ENCODE measurements at regions not wholly inside any gene's neighbourhood (a gene's known extent, or its start where the extent isn't known, plus 50 kb on each side); places are given as distances from the start of the nearest gene placed in this dataset.
A peak's percentile ranks its signal among the peaks of the same experiment; 100 is the strongest.

- peak; percentile 52 for ATAC-seq
- TF ChIP-seq ISL1 (CRISPR knock-in tag; IDR thresholded peaks at IDR 0.05) = no peak
- no peak for TF ChIP-seq OSR1 (CRISPR knock-in tag; IDR thresholded peaks at IDR 0.05)
- TF ChIP-seq ZNF8 (CRISPR knock-in tag; IDR thresholded peaks at IDR 0.05) = no peak
- TF ChIP-seq RARB (CRISPR knock-in tag; IDR thresholded peaks at IDR 0.05) = no peak
- TF ChIP-seq CREB5 (CRISPR knock-in tag; IDR thresholded peaks at IDR 0.05; ENCODE audit: low read depth) = no peak
- TF ChIP-seq ARNTL (CRISPR knock-in tag; IDR thresholded peaks at IDR 0.05; ENCODE audit: borderline replicate concordance, low read depth) = no peak
These were observed 1359.4 kb downstream of the EFNA5 start for GRCh38 chr5:106311230-106311915.

- no peak for TF ChIP-seq CSDC2 (CRISPR knock-in tag; IDR thresholded peaks at IDR 0.05)
- TF ChIP-seq POU6F1 (CRISPR knock-in tag; IDR thresholded peaks at IDR 0.05; ENCODE audit: borderline replicate concordance, low read depth) = no peak
- no peak for TF ChIP-seq ZNF70 (CRISPR knock-in tag; IDR thresholded peaks at IDR 0.05)
- TF ChIP-seq CSRNP3 (CRISPR knock-in tag; IDR thresholded peaks at IDR 0.05) = no peak
- no peak for TF ChIP-seq ZNF565 (CRISPR knock-in tag; conservative IDR thresholded peaks at IDR 0.05; ENCODE audit: low read depth)
- no peak for TF ChIP-seq SNAI2 (CRISPR knock-in tag; IDR thresholded peaks at IDR 0.05)
- TF ChIP-seq ZNF8 (CRISPR knock-in tag; IDR thresholded peaks at IDR 0.05) = no peak
- ATAC-seq = no peak
These were observed 1363.5 kb downstream of the EFNA5 start for GRCh38 chr5:106307265-106307664.

- TF ChIP-seq PPARA (CRISPR knock-in tag; IDR thresholded peaks at IDR 0.05; ENCODE audit: borderline replicate concordance) = no peak
- no peak for TF ChIP-seq PATZ1 (CRISPR knock-in tag; IDR thresholded peaks at IDR 0.05; ENCODE audit: borderline replicate concordance)
- TF ChIP-seq ZNF565 (CRISPR knock-in tag; conservative IDR thresholded peaks at IDR 0.05; ENCODE audit: low read depth) = no peak
- no peak for TF ChIP-seq OSR1 (CRISPR knock-in tag; IDR thresholded peaks at IDR 0.05)
- TF ChIP-seq SNAI2 (CRISPR knock-in tag; IDR thresholded peaks at IDR 0.05) = no peak
- no peak for TF ChIP-seq CSDC2 (CRISPR knock-in tag; IDR thresholded peaks at IDR 0.05)
- TF ChIP-seq CREB5 (CRISPR knock-in tag; IDR thresholded peaks at IDR 0.05; ENCODE audit: low read depth) = no peak
- no peak for ATAC-seq
These were observed 1364.3 kb downstream of the EFNA5 start for GRCh38 chr5:106306313-106307028.

GRCh38 chr5:106303911-106304310, 1366.8 kb downstream of the EFNA5 start:
- ATAC-seq = no peak
- TF ChIP-seq ZFP3 (CRISPR knock-in tag; IDR thresholded peaks at IDR 0.05) = no peak
- no peak for TF ChIP-seq ARNTL (CRISPR knock-in tag; IDR thresholded peaks at IDR 0.05; ENCODE audit: borderline replicate concordance, low read depth)
- no peak for TF ChIP-seq ISL1 (CRISPR knock-in tag; IDR thresholded peaks at IDR 0.05)
- no peak for TF ChIP-seq PATZ1 (CRISPR knock-in tag; IDR thresholded peaks at IDR 0.05; ENCODE audit: borderline replicate concordance)
- no peak for TF ChIP-seq BACH2 (CRISPR knock-in tag; IDR thresholded peaks at IDR 0.05; ENCODE audit: borderline replicate concordance)
- TF ChIP-seq SNAI2 (CRISPR knock-in tag; IDR thresholded peaks at IDR 0.05) = no peak
- TF ChIP-seq GLIS3 (CRISPR knock-in tag; IDR thresholded peaks at IDR 0.05) = no peak
- no peak for TF ChIP-seq ZFP30 (CRISPR knock-in tag; IDR thresholded peaks at IDR 0.05)
- TF ChIP-seq ZNF70 (CRISPR knock-in tag; IDR thresholded peaks at IDR 0.05) = no peak
- no peak for TF ChIP-seq TCF4 (CRISPR knock-in tag; IDR thresholded peaks at IDR 0.05; ENCODE audit: borderline replicate concordance)
- no peak for TF ChIP-seq TSHZ2 (CRISPR knock-in tag; IDR thresholded peaks at IDR 0.05)
- no peak for TF ChIP-seq ZNF8 (CRISPR knock-in tag; IDR thresholded peaks at IDR 0.05)
- no peak for TF ChIP-seq CSDC2 (CRISPR knock-in tag; IDR thresholded peaks at IDR 0.05)
- no peak for TF ChIP-seq OSR1 (CRISPR knock-in tag; IDR thresholded peaks at IDR 0.05)
- no peak for TF ChIP-seq ZC3H10 (CRISPR knock-in tag; IDR thresholded peaks at IDR 0.05)
- TF ChIP-seq RARB (CRISPR knock-in tag; IDR thresholded peaks at IDR 0.05) = no peak
